Inflammatory macrophage (primary cell): ENCODE measurements at regions not wholly inside any gene's neighbourhood (a gene's known extent, or its start where the extent isn't known, plus 50 kb on each side); places are given as distances from the start of the nearest gene placed in this dataset.
A peak's percentile ranks its signal among the peaks of the same experiment; 100 is the strongest.

Experiments
- DNase-seq, 2 donors: peaks; one replicate each; pipeline ENCODE4 v3.0.0-alpha.2; 2020 to 2022

GRCh38 chr1:114222920-114223319 lies 69.3 kb upstream of the SYT6 start:
- DNase-seq: no peak

GRCh38 chr1:114219172-114219868 lies 65.7 kb upstream of the SYT6 start:
- no peak for DNase-seq

GRCh38 chr1:114218361-114219171 lies 64.9 kb upstream of the SYT6 start:
- DNase-seq: no peak

- no peak for DNase-seq
Observed at GRCh38 chr1:114216431-114217173, 62.9 kb upstream of the SYT6 start.

- DNase-seq: no peak
Observed at GRCh38 chr1:114215436-114215835, 61.8 kb upstream of the SYT6 start.

- DNase-seq: no peak
Observed at GRCh38 chr1:114214016-114214415, 60.3 kb upstream of the SYT6 start.

- no peak for DNase-seq
Observed at GRCh38 chr1:114209971-114210370, 56.3 kb upstream of the SYT6 start.

- DNase-seq: peak; percentile 8 to 27
Observed at GRCh38 chr1:114208714-114209113, 55.0 kb upstream of the SYT6 start.

GRCh38 chr1:114208106-114208505 lies 54.4 kb upstream of the SYT6 start:
- DNase-seq: no peak

GRCh38 chr1:114207635-114208034 lies 54.0 kb upstream of the SYT6 start:
- peak in 1 of 2 donors; percentile 12 for DNase-seq

GRCh38 chr1:114206392-114206791 lies 52.7 kb upstream of the SYT6 start:
- no peak for DNase-seq

- DNase-seq: no peak
Observed at GRCh38 chr1:114203595-114204128, 50.0 kb upstream of the SYT6 start.
